ENCODE measurements at regions not wholly inside any gene's neighbourhood (a gene's known extent, or its start where the extent isn't known, plus 50 kb on each side); places are given as distances from the start of the nearest gene placed in this dataset.

- Histone ChIP-seq H2BK20ac (ENCODE audit: low read depth, low read length, poor library complexity, severe bottlenecking) (no peak overlapping the region), H3K27ac (ENCODE audit: insufficient read length, low read depth, low read length) (no peak overlapping the region), H4K91ac (ENCODE audit: insufficient read length, low read depth, low read length) (no peak overlapping the region), H4K5ac (ENCODE audit: insufficient read length, low read depth, low read length) (no peak overlapping the region), H3K18ac (ENCODE audit: insufficient read length, low read depth, low read length) (no peak overlapping the region), H3K9ac (ENCODE audit: extremely low read depth, insufficient read length, low read length) (no peak overlapping the region), H3K14ac (ENCODE audit: insufficient read depth, low read length) (no peak overlapping the region), H3K4me1 (ENCODE audit: insufficient read depth, low read length) (no peaks in the 10 kb centered on the region; the same call in 1 of the 2 replicates), H3K23me2 (ENCODE audit: insufficient read length, low read depth, low read length, poor library complexity, severe bottlenecking) (no peaks in the 10 kb centered on the region), H3K4ac (ENCODE audit: low read depth, low read length) (no peak overlapping the region), H2BK5ac (ENCODE audit: insufficient read length, low read length) (no peak overlapping the region), H3K79me1 (ENCODE audit: insufficient read depth, low read depth, low read length, poor library complexity, severe bottlenecking) (no peaks in the 10 kb centered on the region), H2AFZ (ENCODE audit: low read length) (no peak overlapping the region), H2BK120ac (ENCODE audit: low read depth, low read length, poor library complexity, severe bottlenecking) (no peak overlapping the region), H3K56ac (ENCODE audit: insufficient read length, low read depth, low read length) (no peak overlapping the region), H3T11ph (ENCODE audit: low read length) (no peak overlapping the region), H4K8ac (replicated peaks; ENCODE audit: insufficient read length, low read depth, low read length) (no peak overlapping the region), H3K79me2 (ENCODE audit: insufficient read depth, low read length) (no peaks in the 10 kb centered on the region), H2AK5ac (ENCODE audit: insufficient read length, low read length) (no peak overlapping the region), H3K9me3 (ENCODE audit: control insufficient read depth, low read depth, low read length) (no peaks in the 10 kb centered on the region), H3K27me3 (ENCODE audit: insufficient read depth, low read length) (no peaks in the 10 kb centered on the region), H3K4me2 (ENCODE audit: insufficient read depth, insufficient read length, low read length) (no peak overlapping the region), H2BK12ac (ENCODE audit: insufficient read length, low read depth, low read length) (no peak overlapping the region), H4K20me1 (ENCODE audit: control insufficient read depth, insufficient read depth, insufficient read length) (no peaks in the 10 kb centered on the region), H3K23ac (ENCODE audit: insufficient read length, low read depth, low read length) (no peak overlapping the region), H2BK15ac (ENCODE audit: low read depth, low read length) (no peak overlapping the region)
- H3K27me3 Mint-ChIP-seq (ENCODE audit: low read depth) = peaks cover 11% of the 10 kb centered on the region
- H3K9me3 Mint-ChIP-seq = peaks cover 0 to 3% of the 10 kb centered on the region in 2 experiments; a peak in 1 of 5 replicates
- H3K27ac Mint-ChIP-seq = peak overlapping the region in 1 of 3 experiments; percentile 83; a peak in 1 of 7 replicates
- no peak overlapping the region for H3K4me3 Mint-ChIP-seq
- WGBS (ENCODE audit: extremely low coverage, insufficient read length, low lambda C conversion rate) = no CpG with 5 or more reads among the region's 7 CpGs
- peaks cover 7 to 11% of the 10 kb centered on the region in 2 experiments for H3K4me1 Mint-ChIP-seq
- DNase-seq = peak; percentile 15
- TF ChIP-seq, protein P1, sequence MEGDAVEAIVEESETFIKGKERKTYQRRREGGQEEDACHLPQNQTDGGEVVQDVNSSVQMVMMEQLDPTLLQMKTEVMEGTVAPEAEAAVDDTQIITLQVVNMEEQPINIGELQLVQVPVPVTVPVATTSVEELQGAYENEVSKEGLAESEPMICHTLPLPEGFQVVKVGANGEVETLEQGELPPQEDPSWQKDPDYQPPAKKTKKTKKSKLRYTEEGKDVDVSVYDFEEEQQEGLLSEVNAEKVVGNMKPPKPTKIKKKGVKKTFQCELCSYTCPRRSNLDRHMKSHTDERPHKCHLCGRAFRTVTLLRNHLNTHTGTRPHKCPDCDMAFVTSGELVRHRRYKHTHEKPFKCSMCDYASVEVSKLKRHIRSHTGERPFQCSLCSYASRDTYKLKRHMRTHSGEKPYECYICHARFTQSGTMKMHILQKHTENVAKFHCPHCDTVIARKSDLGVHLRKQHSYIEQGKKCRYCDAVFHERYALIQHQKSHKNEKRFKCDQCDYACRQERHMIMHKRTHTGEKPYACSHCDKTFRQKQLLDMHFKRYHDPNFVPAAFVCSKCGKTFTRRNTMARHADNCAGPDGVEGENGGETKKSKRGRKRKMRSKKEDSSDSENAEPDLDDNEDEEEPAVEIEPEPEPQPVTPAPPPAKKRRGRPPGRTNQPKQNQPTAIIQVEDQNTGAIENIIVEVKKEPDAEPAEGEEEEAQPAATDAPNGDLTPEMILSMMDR (conservative IDR thresholded peaks at IDR 0.05) = no peak
- H3K36me3 Mint-ChIP-seq (ENCODE audit: insufficient read depth in 1 of 3, low read depth in 3 of 3) = no peaks in the 10 kb centered on the region
Measured at GRCh38 chr6:33963136-33963750, 159.4 kb upstream of the MLN start.

All from H9 (cell line).